DND-41 (cell line): ENCODE measurements at regions not wholly inside any gene's neighbourhood (a gene's known extent, or its start where the extent isn't known, plus 50 kb on each side); places are given as distances from the start of the nearest gene placed in this dataset.

ENCODE experiments used
- ATAC-seq: fragments of 200-7000 bp; cut with Tn5 transposase; 3 replicates; pipeline ENCODE4 v1.9.1; 2021; ENCODE audit warnings: low read depth; ENCODE audit not compliant: insufficient read depth
- DNase-seq: peaks from one replicate; pipeline ENCODE4 v3.0.0-alpha.2; 2020
- H2AFZ ChIP-seq: 2 replicates; pipeline ENCODE4 v1.6.0; 2012; ENCODE audit warnings: low read depth, low read length
- H3K27ac ChIP-seq: 2 replicates; pipeline ENCODE4 v1.5.1; 2012; ENCODE audit warnings: low read length, inconsistent platforms
- H3K27me3 ChIP-seq: fragments of 200-600 bp; sonication (generic); 2 replicates; pipeline ENCODE4 v1.6.0; 2012; ENCODE audit warnings: low read length, mild to moderate bottlenecking, inconsistent platforms; ENCODE audit not compliant: insufficient read depth, poor library complexity
- H3K36me3 ChIP-seq: 2 replicates; pipeline ENCODE4 v1.5.1; 2012; ENCODE audit warnings: low read length, inconsistent platforms; ENCODE audit not compliant: insufficient read depth
- H3K4me1 ChIP-seq: 2 replicates; pipeline ENCODE4 v1.5.1; 2012; ENCODE audit warnings: mild to moderate bottlenecking, low read length; ENCODE audit not compliant: insufficient read depth
- H3K4me2 ChIP-seq: 2 replicates; pipeline ENCODE4 v1.6.0; 2012; ENCODE audit warnings: mild to moderate bottlenecking, moderate library complexity, low read length, inconsistent platforms; ENCODE audit not compliant: insufficient read depth
- H3K4me3 ChIP-seq, 2 experiments: fragments of 200-600 bp in 1 of 2; shearing (Covaris generic) in 1 of 2; 2 replicates each; pipeline ENCODE4 v1.5.1; 2012 to 2016; ENCODE audit warnings: inconsistent platforms in 2 of 2, low read length in 2 of 2, mild to moderate bottlenecking in 2 of 2, low read depth in 1 of 2, moderate library complexity in 1 of 2
- H3K79me2 ChIP-seq: 2 replicates; pipeline ENCODE4 v1.6.0; 2012; ENCODE audit warnings: low read length, inconsistent platforms; ENCODE audit not compliant: insufficient read depth
- H3K9ac ChIP-seq: 2 replicates; pipeline ENCODE4 v1.6.0; 2012; ENCODE audit warnings: low read depth, mild to moderate bottlenecking, inconsistent platforms, low read length, moderate library complexity
- H3K9me3 ChIP-seq: 2 replicates; pipeline ENCODE4 v1.5.1; 2012; ENCODE audit warnings: low read length, moderate library complexity, mild to moderate bottlenecking, inconsistent platforms; ENCODE audit not compliant: insufficient read depth, severe bottlenecking
- H4K20me1 ChIP-seq: 2 replicates; pipeline ENCODE4 v1.6.0; 2012; ENCODE audit warnings: low read length; ENCODE audit not compliant: insufficient read depth
- EZH2 ChIP-seq: IDR thresholded peaks from 3 replicates; pipeline ENCODE4 v1.6.1; 2012; ENCODE audit warnings: borderline replicate concordance, low read depth, mild to moderate bottlenecking, moderate library complexity, low read length, inconsistent platforms; ENCODE audit not compliant: severe bottlenecking
- TF ChIP-seq, protein P1 (sequence below): IDR thresholded peaks from 2 replicates; pipeline ENCODE4 v1.5.1; 2012; ENCODE audit warnings: borderline replicate concordance, low read length, moderate library complexity, mild to moderate bottlenecking; ENCODE audit not compliant: poor library complexity, severe bottlenecking; ENCODE audit errors: extremely low read depth

DNA sequence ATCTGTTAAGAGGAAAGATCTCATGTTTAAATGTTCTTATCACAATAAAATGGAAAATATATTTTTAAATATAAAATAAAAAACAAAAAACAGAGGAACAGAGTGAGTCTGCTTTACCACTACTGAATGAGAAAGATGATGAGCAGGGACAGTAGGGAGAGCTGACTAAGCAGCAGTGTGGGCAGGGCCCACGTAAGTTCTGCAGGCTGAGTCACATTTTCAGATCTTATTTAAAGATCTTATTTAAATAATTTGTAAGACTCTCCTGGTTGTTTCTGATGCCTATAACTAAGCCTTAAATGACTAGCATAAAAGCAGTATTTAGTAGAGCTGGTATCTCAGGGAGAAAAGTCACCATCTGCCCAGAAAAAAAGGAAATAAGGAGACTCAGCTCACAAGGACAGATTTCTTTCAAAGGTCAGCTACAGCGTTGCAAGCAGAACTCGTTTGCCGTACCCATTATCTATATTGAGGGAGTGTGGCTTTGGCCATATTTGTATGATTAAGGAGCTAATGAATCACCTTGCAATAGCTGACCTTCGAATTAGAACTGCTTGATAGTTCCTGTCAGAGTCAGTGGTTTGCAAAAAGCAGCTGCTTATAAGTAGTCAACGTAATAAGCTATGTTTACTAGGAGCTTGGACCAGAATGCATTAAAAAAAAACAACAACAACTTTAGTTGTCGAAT is 322.1 kb upstream of the CHAC2 start:
- H3K36me3 ChIP-seq = no peaks in the 10 kb centered on the region
- H3K9ac ChIP-seq = no peak overlapping the region
- H3K79me2 ChIP-seq = no peaks in the 10 kb centered on the region
- H4K20me1 ChIP-seq = no peaks in the 10 kb centered on the region
- no peaks in the 10 kb centered on the region for H3K4me1 ChIP-seq
- no peak for TF ChIP-seq EZH2
- DNase-seq (no peak), ATAC-seq (no peak)
- H3K9me3 ChIP-seq = no peaks in the 10 kb centered on the region
- H2AFZ ChIP-seq = no peak overlapping the region
- no peak overlapping the region for H3K4me3 ChIP-seq
- no peak overlapping the region for H3K4me2 ChIP-seq
- no peak overlapping the region for H3K27ac ChIP-seq
- H3K27me3 ChIP-seq = no peaks in the 10 kb centered on the region

DNA sequence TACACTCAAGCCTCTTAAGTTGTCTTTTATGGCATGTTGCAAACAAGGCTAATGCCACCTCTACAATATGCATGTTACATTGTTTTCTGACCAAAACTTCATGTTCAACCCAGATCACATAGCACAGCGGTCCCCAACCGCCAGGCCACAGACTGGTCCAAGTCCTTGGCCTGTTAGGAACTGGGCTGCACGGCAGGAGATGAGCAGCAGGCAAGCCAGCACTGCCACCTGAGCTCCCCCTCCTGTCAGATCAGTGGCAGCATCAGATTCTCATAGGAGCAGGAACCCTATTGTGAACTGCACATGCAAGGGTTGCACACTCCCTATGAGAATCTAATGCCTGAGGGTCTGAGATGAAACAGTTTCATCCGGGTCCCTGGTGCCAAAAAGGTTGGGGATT is 324.8 kb upstream of the CHAC2 start:
- Histone ChIP-seq H3K79me2 (no peaks in the 10 kb centered on the region), H3K4me3 (no peak overlapping the region), H3K27me3 (no peaks in the 10 kb centered on the region), H3K9me3 (no peaks in the 10 kb centered on the region), H3K4me1 (no peaks in the 10 kb centered on the region), H2AFZ (no peak overlapping the region), H3K36me3 (no peaks in the 10 kb centered on the region), H4K20me1 (no peaks in the 10 kb centered on the region), H3K4me2 (no peak overlapping the region), H3K9ac (no peak overlapping the region), H3K27ac (no peak overlapping the region)
- DNase-seq = no peak
- TF ChIP-seq, protein P1, sequence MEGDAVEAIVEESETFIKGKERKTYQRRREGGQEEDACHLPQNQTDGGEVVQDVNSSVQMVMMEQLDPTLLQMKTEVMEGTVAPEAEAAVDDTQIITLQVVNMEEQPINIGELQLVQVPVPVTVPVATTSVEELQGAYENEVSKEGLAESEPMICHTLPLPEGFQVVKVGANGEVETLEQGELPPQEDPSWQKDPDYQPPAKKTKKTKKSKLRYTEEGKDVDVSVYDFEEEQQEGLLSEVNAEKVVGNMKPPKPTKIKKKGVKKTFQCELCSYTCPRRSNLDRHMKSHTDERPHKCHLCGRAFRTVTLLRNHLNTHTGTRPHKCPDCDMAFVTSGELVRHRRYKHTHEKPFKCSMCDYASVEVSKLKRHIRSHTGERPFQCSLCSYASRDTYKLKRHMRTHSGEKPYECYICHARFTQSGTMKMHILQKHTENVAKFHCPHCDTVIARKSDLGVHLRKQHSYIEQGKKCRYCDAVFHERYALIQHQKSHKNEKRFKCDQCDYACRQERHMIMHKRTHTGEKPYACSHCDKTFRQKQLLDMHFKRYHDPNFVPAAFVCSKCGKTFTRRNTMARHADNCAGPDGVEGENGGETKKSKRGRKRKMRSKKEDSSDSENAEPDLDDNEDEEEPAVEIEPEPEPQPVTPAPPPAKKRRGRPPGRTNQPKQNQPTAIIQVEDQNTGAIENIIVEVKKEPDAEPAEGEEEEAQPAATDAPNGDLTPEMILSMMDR = peak; percentile 21
- TF ChIP-seq EZH2 = no peak
- ATAC-seq = no peak

DNA sequence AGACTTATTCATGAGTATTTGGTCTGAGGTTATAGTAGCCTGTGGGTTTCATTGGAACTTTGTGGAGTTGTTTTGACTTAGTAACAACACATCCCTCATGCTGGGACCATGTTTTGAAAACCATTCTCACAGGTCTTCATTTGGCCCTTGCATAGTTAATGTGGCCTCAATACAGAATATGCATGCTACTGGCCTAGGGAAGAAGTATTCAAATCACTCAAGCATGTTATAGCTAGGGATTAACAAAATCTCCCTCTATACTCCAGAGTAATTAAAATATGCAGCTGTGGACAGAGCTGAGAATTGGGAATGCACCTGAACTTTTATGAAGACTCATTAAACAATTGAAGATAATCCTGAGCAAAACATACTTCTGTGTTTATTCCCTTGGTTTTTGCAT is 325.5 kb upstream of the CHAC2 start:
- TF ChIP-seq, protein P1 = no peak
- TF ChIP-seq EZH2 = no peak
- H3K4me3 ChIP-seq = no peak overlapping the region
- no peaks in the 10 kb centered on the region for H3K9me3 ChIP-seq
- DNase-seq (no peak), ATAC-seq (no peak)
- H3K79me2 ChIP-seq = no peaks in the 10 kb centered on the region
- H3K36me3 ChIP-seq = no peaks in the 10 kb centered on the region
- no peak overlapping the region for H3K9ac ChIP-seq
- H2AFZ ChIP-seq = no peak overlapping the region
- no peak overlapping the region for H3K4me2 ChIP-seq
- H3K4me1 ChIP-seq = no peaks in the 10 kb centered on the region
- no peaks in the 10 kb centered on the region for H4K20me1 ChIP-seq
- no peaks in the 10 kb centered on the region for H3K27me3 ChIP-seq
- H3K27ac ChIP-seq = no peak overlapping the region

DNA sequence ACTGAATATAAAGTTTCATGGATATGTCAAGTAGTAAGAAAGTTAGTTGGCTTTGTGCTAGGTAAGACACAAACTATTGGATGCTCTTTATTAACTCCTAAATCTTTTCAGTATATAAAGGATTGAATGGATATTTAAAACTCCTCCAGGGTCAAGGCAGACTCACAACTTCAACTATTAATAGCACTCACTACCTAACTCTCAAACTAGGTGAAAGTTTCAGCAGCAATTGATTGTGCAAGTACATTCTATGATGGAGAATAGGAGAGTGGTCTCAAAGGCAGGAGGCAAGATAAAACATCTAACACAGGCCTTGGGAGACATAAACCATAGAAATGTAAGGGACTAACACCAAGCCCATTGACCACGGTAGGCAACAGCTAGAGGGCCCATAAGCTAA is 328.9 kb upstream of the CHAC2 start:
- no peaks in the 10 kb centered on the region for H4K20me1 ChIP-seq
- H3K79me2 ChIP-seq = no peaks in the 10 kb centered on the region
- TF ChIP-seq, protein P1 = no peak
- TF ChIP-seq EZH2 = no peak
- ATAC-seq (no peak), DNase-seq (no peak)
- no peaks in the 10 kb centered on the region for H3K27me3 ChIP-seq
- no peak overlapping the region for H2AFZ ChIP-seq
- no peaks in the 10 kb centered on the region for H3K9me3 ChIP-seq
- H3K4me3 ChIP-seq = no peak overlapping the region
- H3K4me1 ChIP-seq = no peaks in the 10 kb centered on the region
- H3K27ac ChIP-seq = no peak overlapping the region
- H3K36me3 ChIP-seq = no peaks in the 10 kb centered on the region
- no peak overlapping the region for H3K9ac ChIP-seq
- no peak overlapping the region for H3K4me2 ChIP-seq
